Right lobe of liver (tissue), 6 donors: ENCODE measurements at regions not wholly inside any gene's neighbourhood (a gene's known extent, or its start where the extent isn't known, plus 50 kb on each side); places are given as distances from the start of the nearest gene placed in this dataset.

Experiments used
- ATAC-seq, 4 donors: fragments of 200-7000 bp; cut with Tn5 transposase; one replicate each; pipeline ENCODE4 v1.9.1; 2020; ENCODE audit warnings: mild to moderate bottlenecking in 4 of 4, moderate library complexity in 4 of 4
- DNase-seq, 3 donors: peaks; one replicate each; pipeline ENCODE4 v3.0.0-alpha.2; 2020
- H3K27ac ChIP-seq, 3 donors: fragments of 200-600 bp; one replicate each; pipeline ENCODE4 v1.8.0; 2022
- H3K27me3 ChIP-seq, 2 donors: fragments of 200-600 bp; one replicate each; pipeline ENCODE4 v1.8.0; 2022
- H3K36me3 ChIP-seq, 4 donors: fragments of 200-600 bp; sonication (generic) in 1 of 4; one replicate each; pipeline versions ENCODE4 v1.5.1 to v1.8.0; 2017 to 2022; ENCODE audit warnings: control low read depth in 1 of 4
- H3K4me1 ChIP-seq, 4 donors: fragments of 200-600 bp; sonication (generic) in 1 of 4; one replicate each; pipeline versions ENCODE4 v1.5.1 to v1.8.0; 2017 to 2022; ENCODE audit warnings: control low read depth in 1 of 4
- H3K4me3 ChIP-seq, 3 donors: fragments of 200-600 bp; one replicate each; pipeline ENCODE4 v1.8.0; 2022
- H3K9me3 ChIP-seq, 4 donors: fragments of 200-600 bp; sonication (generic) in 1 of 4; one replicate each; pipeline versions ENCODE4 v1.5.1 to v1.8.0; 2017 to 2022; ENCODE audit warnings: control low read depth in 1 of 4
- CTCF ChIP-seq, 4 donors: fragments of 200-600 bp in 3 of 4; fragments of 450-650 bp in 1 of 4; IDR thresholded peaks; one replicate each; pipeline versions ENCODE4 v1.5.1 to v1.8.0; 2016 to 2022; ENCODE audit warnings: antibody characterized with exemption in 4 of 4, mild to moderate bottlenecking in 2 of 4
- POLR2A ChIP-seq: fragments of 450-650 bp; IDR thresholded peaks from one replicate; pipeline ENCODE4 v1.6.1; 2017; ENCODE audit warnings: antibody characterized with exemption, mild to moderate bottlenecking
- whole genome bisulfite sequencing: methylation state at CpG from one replicate; pipeline ENCODE4 v1.1.6; 2018; ENCODE audit warnings: low coverage, low lambda C conversion rate; ENCODE audit not compliant: insufficient coverage; ENCODE audit errors: missing lambda C conversion rate; 5-methylcytosine and 5-hydroxymethylcytosine counted together
- intact Hi-C, 2 donors: fragments of 100-400 bp; cut with DNase I; formaldehyde crosslinking; loops; one replicate each; pipeline versions ENCODE4 v1.11.2 to v1.14.1; 2022
- donor health status: DM: no; HTN: yes; CAD: no.
- donor health status: DM: no; HTN: no; CAD: no.
- donor health status: DM: no; HTN: no; CAD: no.
- donor health status: DM: no; HTN: yes; CAD: no.
- donor health status: DM: no; HTN: yes; CAD: no.

GRCh38 chr16:64171632-64172031 lies 950.2 kb downstream of the CDH11 start:
- no peaks in the 10 kb centered on the region for H3K9me3 ChIP-seq
- intact Hi-C loops = no loop called here
- no peak for TF ChIP-seq POLR2A
- no peak for TF ChIP-seq CTCF (IDR thresholded peaks at IDR 0.05)

GRCh38 chr16:64168371-64168770 lies 953.5 kb downstream of the CDH11 start:
- TF ChIP-seq CTCF (IDR thresholded peaks at IDR 0.05) (no peak), POLR2A (no peak)
- 56% methylated on average over 1 of the region's 1 CpG for WGBS
- Histone ChIP-seq H3K27me3 (no peaks in the 10 kb centered on the region), H3K4me3 (no peak overlapping the region), H3K9me3 (no peaks in the 10 kb centered on the region), H3K36me3 (no peaks in the 10 kb centered on the region), H3K27ac (no peak overlapping the region), H3K4me1 (no peaks in the 10 kb centered on the region)
- no peak for DNase-seq
- intact Hi-C loops = no loop called here
- no peak for ATAC-seq

More at GRCh38 chr16:64171632-64172031, 950.2 kb downstream of the CDH11 start:
- no peak for DNase-seq
- Histone ChIP-seq H3K4me3 (no peak overlapping the region), H3K4me1 (no peaks in the 10 kb centered on the region), H3K36me3 (no peaks in the 10 kb centered on the region), H3K27me3 (no peaks in the 10 kb centered on the region), H3K27ac (no peak overlapping the region)
- no peak for ATAC-seq
- 65% methylated on average over 2 of the region's 2 CpGs for WGBS

- no peak for TF ChIP-seq CTCF (IDR thresholded peaks at IDR 0.05)
- TF ChIP-seq POLR2A = no peak
- intact Hi-C loops = no loop called here
- Histone ChIP-seq H3K4me1 (no peaks in the 10 kb centered on the region), H3K4me3 (no peak overlapping the region), H3K9me3 (no peaks in the 10 kb centered on the region), H3K27me3 (no peaks in the 10 kb centered on the region), H3K27ac (no peak overlapping the region), H3K36me3 (no peaks in the 10 kb centered on the region)
- ATAC-seq (peak in 1 of 4 donors; percentile 27), DNase-seq (no peak)
- 50% methylated on average over 12 of the region's 12 CpGs for WGBS
Observed at GRCh38 chr16:64167936-64168335, 953.9 kb downstream of the CDH11 start.

GRCh38 chr16:64165368-64165767 lies 956.5 kb downstream of the CDH11 start:
- ATAC-seq = peak in 1 of 4 donors; percentile 72
- WGBS = 26% methylated on average over 4 of the region's 7 CpGs
- Histone ChIP-seq H3K4me3 (no peak overlapping the region), H3K36me3 (no peaks in the 10 kb centered on the region), H3K27me3 (no peaks in the 10 kb centered on the region), H3K9me3 (no peaks in the 10 kb centered on the region), H3K4me1 (no peaks in the 10 kb centered on the region), H3K27ac (no peak overlapping the region)
- peak in 1 of 3 donors; percentile 47 for DNase-seq
- intact Hi-C loops = no loop called here
- TF ChIP-seq CTCF (IDR thresholded peaks at IDR 0.05) (no peak), POLR2A (no peak)
